ENCODE measurements at regions not wholly inside any gene's neighbourhood (a gene's known extent, or its start where the extent isn't known, plus 50 kb on each side); places are given as distances from the start of the nearest gene placed in this dataset.

DNA sequence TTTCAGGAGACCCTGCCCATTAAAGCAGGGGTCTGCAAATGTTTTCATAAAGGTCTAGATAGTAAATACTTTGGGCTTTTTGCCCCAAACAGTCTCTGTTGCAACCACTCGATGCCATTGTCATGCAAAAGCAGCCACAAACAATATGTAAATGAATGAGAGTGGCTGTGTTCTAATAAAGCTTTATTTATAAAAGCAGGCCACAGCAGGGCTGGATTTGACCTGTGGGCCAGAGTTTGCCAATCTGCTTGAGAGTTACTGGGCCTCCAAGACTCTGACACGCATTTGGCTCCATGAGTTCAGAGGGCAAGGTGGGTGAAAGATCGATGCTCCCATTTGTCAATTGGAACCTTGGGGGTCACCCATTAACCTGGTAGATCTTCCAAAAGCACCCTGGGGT is 217.3 kb upstream of the SDK2 start:
- WGBS (ENCODE audit: insufficient coverage, insufficient read length) = no CpG with 5 or more reads among the region's 3 CpGs
- H3K27me3 ChIP-seq (ENCODE audit: control insufficient read depth, insufficient read depth, low read length) = no peaks in the 10 kb centered on the region
- no peak overlapping the region for H3K27ac ChIP-seq (ENCODE audit: low read length)
- no peaks in the 10 kb centered on the region for H3K36me3 ChIP-seq (ENCODE audit: control insufficient read depth, insufficient read depth, low read length)
- H3K4me1 ChIP-seq (ENCODE audit: control insufficient read depth, insufficient read depth, low read length) = no peaks in the 10 kb centered on the region
- no peaks in the 10 kb centered on the region for H3K9me3 ChIP-seq (ENCODE audit: control insufficient read depth, insufficient read depth, low read length)
- H3K4me3 ChIP-seq (ENCODE audit: low read length) = no peak overlapping the region
- DNase-seq (ENCODE audit: low read depth, low spot score) = no peak

DNA sequence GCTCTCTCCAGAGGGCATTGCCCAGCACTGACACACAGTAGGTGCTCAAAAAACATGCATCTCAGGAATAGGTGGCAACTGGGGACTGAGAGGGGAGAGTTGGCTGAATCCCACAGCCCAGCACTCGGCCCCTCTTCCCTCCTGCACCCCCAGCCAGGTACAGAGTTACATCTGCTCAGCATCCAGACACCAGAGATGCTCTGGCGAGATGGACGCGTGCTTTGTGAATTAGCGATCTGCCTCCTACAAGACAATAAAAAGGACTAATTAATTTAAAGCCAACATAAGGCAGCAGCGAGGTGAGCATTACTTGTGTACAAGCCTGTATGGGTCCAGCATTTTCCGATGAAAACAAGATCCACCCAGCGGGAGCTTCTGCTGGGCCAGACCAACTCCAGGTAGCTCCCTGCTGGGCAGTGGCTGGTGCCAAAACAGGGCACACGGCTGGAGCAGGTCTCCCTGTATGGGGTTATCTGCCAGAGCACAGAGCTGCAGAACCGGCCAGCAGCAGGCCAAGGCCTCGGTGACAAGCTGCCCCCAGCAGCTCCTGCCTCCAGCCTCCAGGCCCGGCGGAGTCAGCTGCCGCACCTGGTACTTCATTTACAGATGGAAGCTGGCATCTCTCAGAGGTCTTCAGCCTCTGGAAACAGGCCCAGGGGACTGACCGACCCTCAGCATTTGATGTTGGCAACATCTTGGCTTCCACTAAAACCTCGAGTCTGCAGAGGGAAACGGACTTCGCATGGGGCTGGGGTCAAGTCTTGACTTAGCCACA is 219.7 kb upstream of the SDK2 start:
- Histone ChIP-seq H3K4me3 (ENCODE audit: low read length) (no peak overlapping the region), H3K36me3 (ENCODE audit: control insufficient read depth, insufficient read depth, low read length) (no peaks in the 10 kb centered on the region), H3K27ac (ENCODE audit: low read length) (no peak overlapping the region), H3K27me3 (ENCODE audit: control insufficient read depth, insufficient read depth, low read length) (no peaks in the 10 kb centered on the region), H3K9me3 (ENCODE audit: control insufficient read depth, insufficient read depth, low read length) (no peaks in the 10 kb centered on the region), H3K4me1 (ENCODE audit: control insufficient read depth, insufficient read depth, low read length) (no peaks in the 10 kb centered on the region)
- no CpG with 5 or more reads among the region's 18 CpGs for WGBS (ENCODE audit: insufficient coverage, insufficient read length)
- no peak for DNase-seq (ENCODE audit: low read depth, low spot score)

DNA sequence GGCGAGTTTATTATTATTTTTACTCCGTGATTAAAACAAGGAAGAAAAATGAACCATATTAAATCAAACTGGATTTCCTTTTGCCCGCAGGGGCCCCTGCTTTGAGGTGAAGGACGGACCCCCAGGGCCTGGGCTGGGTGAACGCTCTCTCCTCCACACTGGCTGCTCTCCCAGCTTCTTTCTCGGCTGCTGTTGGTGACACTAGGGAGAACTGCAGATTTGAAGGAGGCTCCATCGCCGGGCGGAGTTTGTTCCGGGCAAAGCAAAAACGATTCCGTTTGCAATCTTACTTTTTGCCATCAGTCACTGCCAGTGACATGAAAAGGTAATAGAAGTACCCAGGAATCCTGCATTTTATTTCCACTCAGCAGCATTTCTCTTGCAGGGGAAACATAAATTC is 221.6 kb upstream of the SDK2 start:
- Histone ChIP-seq H3K27me3 (ENCODE audit: control insufficient read depth, insufficient read depth, low read length) (no peaks in the 10 kb centered on the region), H3K27ac (ENCODE audit: low read length) (no peak overlapping the region), H3K4me1 (ENCODE audit: control insufficient read depth, insufficient read depth, low read length) (no peaks in the 10 kb centered on the region), H3K4me3 (ENCODE audit: low read length) (no peak overlapping the region), H3K36me3 (ENCODE audit: control insufficient read depth, insufficient read depth, low read length) (no peaks in the 10 kb centered on the region), H3K9me3 (ENCODE audit: control insufficient read depth, insufficient read depth, low read length) (no peaks in the 10 kb centered on the region)
- no CpG with 5 or more reads among the region's 12 CpGs for WGBS (ENCODE audit: insufficient coverage, insufficient read length)
- no peak for DNase-seq (ENCODE audit: low read depth, low spot score)

DNA sequence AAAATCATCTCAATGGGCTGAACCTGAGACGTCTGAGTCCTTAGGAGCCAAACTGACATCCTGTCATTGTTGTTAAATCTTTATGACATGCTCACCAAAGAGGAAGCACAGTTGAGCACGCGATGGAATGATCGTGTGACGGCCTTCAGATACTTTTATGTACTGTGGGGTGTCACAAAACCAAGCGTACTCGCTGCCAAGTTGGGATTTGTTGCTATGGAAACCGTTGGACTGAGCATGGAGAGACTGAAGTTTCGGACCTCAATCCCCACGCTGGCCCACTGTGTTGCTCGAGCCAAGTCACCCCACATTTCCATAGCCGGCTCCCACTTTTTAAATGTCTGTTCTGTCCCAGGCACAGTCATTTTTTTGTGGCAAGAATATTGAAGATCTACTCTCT is 222.8 kb upstream of the SDK2 start:
- Histone ChIP-seq H3K4me3 (ENCODE audit: low read length) (no peak overlapping the region), H3K4me1 (ENCODE audit: control insufficient read depth, insufficient read depth, low read length) (no peaks in the 10 kb centered on the region), H3K36me3 (ENCODE audit: control insufficient read depth, insufficient read depth, low read length) (no peaks in the 10 kb centered on the region), H3K27me3 (ENCODE audit: control insufficient read depth, insufficient read depth, low read length) (no peaks in the 10 kb centered on the region), H3K9me3 (ENCODE audit: control insufficient read depth, insufficient read depth, low read length) (no peaks in the 10 kb centered on the region), H3K27ac (ENCODE audit: low read length) (no peak overlapping the region)
- no CpG with 5 or more reads among the region's 12 CpGs for WGBS (ENCODE audit: insufficient coverage, insufficient read length)
- DNase-seq (ENCODE audit: low read depth, low spot score) = no peak

DNA sequence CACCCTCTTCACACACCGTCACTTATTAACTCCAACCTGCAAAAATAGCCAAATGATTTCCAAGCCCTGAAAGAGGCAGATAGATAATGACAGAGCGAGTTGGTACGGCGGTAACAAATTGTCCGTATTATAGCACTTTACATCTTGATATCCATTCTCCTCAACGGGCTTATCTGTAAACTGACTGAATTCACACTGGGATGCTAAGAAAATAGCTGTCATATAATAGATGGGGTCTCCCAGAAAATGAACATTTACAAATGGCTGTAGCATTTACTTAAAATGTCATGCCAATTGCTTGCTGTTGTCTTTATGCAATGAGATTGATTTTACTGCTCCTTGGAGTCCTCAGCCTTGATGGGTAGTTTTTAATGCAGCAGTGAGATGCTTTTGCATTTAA is 225.8 kb upstream of the SDK2 start:
- H3K9me3 ChIP-seq (ENCODE audit: control insufficient read depth, insufficient read depth, low read length) = no peaks in the 10 kb centered on the region
- no peak overlapping the region for H3K27ac ChIP-seq (ENCODE audit: low read length)
- H3K4me3 ChIP-seq (ENCODE audit: low read length) = no peak overlapping the region
- WGBS (ENCODE audit: insufficient coverage, insufficient read length) = 100% methylated on average over 1 of the region's 6 CpGs
- H3K27me3 ChIP-seq (ENCODE audit: control insufficient read depth, insufficient read depth, low read length) = no peaks in the 10 kb centered on the region
- H3K4me1 ChIP-seq (ENCODE audit: control insufficient read depth, insufficient read depth, low read length) = no peaks in the 10 kb centered on the region
- no peaks in the 10 kb centered on the region for H3K36me3 ChIP-seq (ENCODE audit: control insufficient read depth, insufficient read depth, low read length)
- DNase-seq (ENCODE audit: low read depth, low spot score) = no peak

DNA sequence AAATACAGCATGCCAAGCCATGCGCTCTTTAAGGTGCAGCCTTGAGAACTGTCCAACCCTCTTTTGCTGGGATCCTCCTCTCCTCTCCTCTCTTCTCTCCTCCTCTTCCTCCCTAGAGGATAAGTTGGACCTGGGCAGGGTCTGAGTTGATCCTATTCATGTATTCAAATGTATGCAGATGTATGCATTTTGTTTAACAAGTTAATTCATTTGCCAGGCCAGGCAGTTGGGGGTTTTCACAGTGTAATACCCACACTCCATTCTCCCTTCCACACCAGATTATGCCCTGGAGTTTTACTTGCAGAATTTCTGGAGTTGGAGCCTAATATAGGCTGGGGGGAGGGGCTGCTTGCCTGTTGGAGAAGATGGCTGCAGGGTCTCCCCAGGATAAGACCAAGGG is 226.2 kb upstream of the SDK2 start:
- no peaks in the 10 kb centered on the region for H3K36me3 ChIP-seq (ENCODE audit: control insufficient read depth, insufficient read depth, low read length)
- no peak overlapping the region for H3K4me3 ChIP-seq (ENCODE audit: low read length)
- DNase-seq (ENCODE audit: low read depth, low spot score) = no peak
- WGBS (ENCODE audit: insufficient coverage, insufficient read length) = no CpG with 5 or more reads among the region's 1 CpG
- H3K9me3 ChIP-seq (ENCODE audit: control insufficient read depth, insufficient read depth, low read length) = no peaks in the 10 kb centered on the region
- no peaks in the 10 kb centered on the region for H3K4me1 ChIP-seq (ENCODE audit: control insufficient read depth, insufficient read depth, low read length)
- no peaks in the 10 kb centered on the region for H3K27me3 ChIP-seq (ENCODE audit: control insufficient read depth, insufficient read depth, low read length)
- no peak overlapping the region for H3K27ac ChIP-seq (ENCODE audit: low read length)

DNA sequence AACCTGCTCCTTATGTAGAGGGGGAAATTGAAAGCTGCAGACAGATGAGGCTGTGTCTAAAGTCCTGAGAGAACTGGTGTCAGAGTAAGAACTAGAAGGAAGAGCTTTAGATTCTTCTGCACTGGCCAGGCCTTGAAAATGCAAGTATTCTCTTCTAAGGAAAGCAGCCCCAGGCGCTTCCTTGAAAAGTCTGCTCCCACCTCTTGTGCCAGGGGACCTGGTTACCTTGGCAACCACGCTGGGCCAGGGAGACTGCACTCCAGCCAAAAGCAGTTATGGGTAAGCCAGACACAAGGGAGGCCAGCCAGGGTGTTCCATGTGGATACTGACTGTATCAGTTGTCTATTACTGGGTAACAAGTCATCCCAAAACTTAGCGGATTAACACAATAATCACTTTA is 228.6 kb upstream of the SDK2 start:
- Histone ChIP-seq H3K9me3 (ENCODE audit: control insufficient read depth, insufficient read depth, low read length) (no peaks in the 10 kb centered on the region), H3K27ac (ENCODE audit: low read length) (no peak overlapping the region), H3K36me3 (ENCODE audit: control insufficient read depth, insufficient read depth, low read length) (no peaks in the 10 kb centered on the region), H3K4me3 (ENCODE audit: low read length) (no peak overlapping the region), H3K4me1 (ENCODE audit: control insufficient read depth, insufficient read depth, low read length) (no peaks in the 10 kb centered on the region), H3K27me3 (ENCODE audit: control insufficient read depth, insufficient read depth, low read length) (no peaks in the 10 kb centered on the region)
- no CpG with 5 or more reads among the region's 3 CpGs for WGBS (ENCODE audit: insufficient coverage, insufficient read length)
- DNase-seq (ENCODE audit: low read depth, low spot score) = no peak

DNA sequence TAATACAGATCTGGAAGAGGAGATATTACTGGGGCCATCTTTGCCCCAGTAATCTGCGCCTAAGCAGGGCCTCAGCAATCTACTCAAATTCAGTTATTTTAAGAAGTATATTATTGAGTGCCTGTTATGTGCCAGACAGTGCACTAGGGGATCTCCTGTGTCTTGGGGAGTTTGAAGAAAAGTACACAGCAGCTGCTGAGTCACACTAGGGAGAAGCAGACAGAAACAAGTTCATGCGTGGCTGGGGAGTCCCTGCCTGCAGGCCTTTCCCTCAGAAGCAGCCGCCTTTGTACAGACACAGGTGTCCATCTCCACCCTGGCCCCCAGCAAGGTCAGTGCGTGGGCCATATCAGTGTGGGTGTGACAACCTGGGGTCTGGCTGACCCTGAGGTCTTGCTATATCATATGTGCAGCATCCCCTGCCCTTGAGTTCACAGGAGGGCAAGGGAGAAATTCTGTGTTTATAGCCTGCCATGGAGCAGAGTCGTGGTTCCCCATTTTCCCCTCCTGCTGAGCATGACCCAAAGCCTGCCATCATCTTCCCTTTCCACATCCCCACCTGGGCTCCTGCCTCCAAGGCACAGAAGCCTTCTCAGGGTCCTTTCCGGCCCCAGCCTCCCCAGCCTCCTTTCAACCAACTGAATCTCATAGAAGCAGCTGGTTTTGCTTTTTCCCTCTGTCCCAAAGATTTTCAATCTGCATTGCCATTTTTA is 229.9 kb upstream of the SDK2 start:
- Histone ChIP-seq H3K4me1 (ENCODE audit: control insufficient read depth, insufficient read depth, low read length) (no peaks in the 10 kb centered on the region), H3K9me3 (ENCODE audit: control insufficient read depth, insufficient read depth, low read length) (no peaks in the 10 kb centered on the region), H3K36me3 (ENCODE audit: control insufficient read depth, insufficient read depth, low read length) (no peaks in the 10 kb centered on the region), H3K4me3 (ENCODE audit: low read length) (no peak overlapping the region), H3K27ac (ENCODE audit: low read length) (no peak overlapping the region), H3K27me3 (ENCODE audit: control insufficient read depth, insufficient read depth, low read length) (no peaks in the 10 kb centered on the region)
- no peak for DNase-seq (ENCODE audit: low read depth, low spot score)
- no CpG with 5 or more reads among the region's 6 CpGs for WGBS (ENCODE audit: insufficient coverage, insufficient read length)

DNA sequence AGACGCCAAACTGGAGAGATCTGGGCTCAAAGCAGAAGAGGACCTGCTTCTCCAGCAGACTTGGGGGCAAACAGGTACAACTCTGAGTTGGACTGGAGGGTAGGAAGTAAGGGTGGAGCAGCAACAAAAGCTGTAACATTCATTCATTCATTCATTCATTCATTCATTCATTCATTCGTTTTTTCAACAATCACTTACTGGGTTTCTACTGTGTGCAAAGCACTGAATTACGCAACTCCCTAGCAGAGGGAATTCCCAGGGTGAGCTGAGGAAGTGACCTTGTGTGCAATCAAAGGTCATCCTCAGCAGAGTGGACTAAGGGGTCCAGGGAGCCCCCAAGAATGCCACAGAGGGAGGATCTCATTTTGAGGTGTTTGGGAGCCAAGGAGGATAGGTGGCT is 231.1 kb upstream of the SDK2 start:
- Histone ChIP-seq H3K27me3 (ENCODE audit: control insufficient read depth, insufficient read depth, low read length) (no peaks in the 10 kb centered on the region), H3K4me1 (ENCODE audit: control insufficient read depth, insufficient read depth, low read length) (no peaks in the 10 kb centered on the region), H3K4me3 (ENCODE audit: low read length) (no peak overlapping the region), H3K27ac (ENCODE audit: low read length) (no peak overlapping the region), H3K9me3 (ENCODE audit: control insufficient read depth, insufficient read depth, low read length) (no peaks in the 10 kb centered on the region), H3K36me3 (ENCODE audit: control insufficient read depth, insufficient read depth, low read length) (no peaks in the 10 kb centered on the region)
- DNase-seq (ENCODE audit: low read depth, low spot score) = no peak
- WGBS (ENCODE audit: insufficient coverage, insufficient read length) = no CpG with 5 or more reads among the region's 3 CpGs

DNA sequence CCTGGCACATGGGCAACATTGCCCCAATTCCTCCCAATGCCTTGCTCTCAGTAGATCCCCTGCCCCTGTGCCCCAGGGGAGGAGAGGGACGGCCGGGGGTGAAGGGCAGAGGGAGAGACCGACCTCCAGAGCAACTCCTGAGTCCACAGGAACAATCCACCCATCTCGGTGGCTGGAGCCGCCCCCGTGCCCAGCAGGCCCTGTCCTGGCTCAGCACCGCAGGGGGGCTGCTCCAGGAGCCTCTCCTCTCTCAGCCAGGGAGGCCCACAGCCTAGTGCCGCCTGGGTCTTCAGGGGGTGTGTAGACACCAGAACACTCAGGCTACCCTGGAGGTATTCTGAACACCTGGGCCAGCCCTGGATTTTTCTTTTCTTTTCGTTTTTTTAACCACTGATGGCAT is 233.7 kb upstream of the SDK2 start:
- WGBS (ENCODE audit: insufficient coverage, insufficient read length) = no CpG with 5 or more reads among the region's 9 CpGs
- no peaks in the 10 kb centered on the region for H3K4me1 ChIP-seq (ENCODE audit: control insufficient read depth, insufficient read depth, low read length)
- no peak overlapping the region for H3K4me3 ChIP-seq (ENCODE audit: low read length)
- H3K36me3 ChIP-seq (ENCODE audit: control insufficient read depth, insufficient read depth, low read length) = no peaks in the 10 kb centered on the region
- no peak overlapping the region for H3K27ac ChIP-seq (ENCODE audit: low read length)
- no peaks in the 10 kb centered on the region for H3K9me3 ChIP-seq (ENCODE audit: control insufficient read depth, insufficient read depth, low read length)
- no peaks in the 10 kb centered on the region for H3K27me3 ChIP-seq (ENCODE audit: control insufficient read depth, insufficient read depth, low read length)
- no peak for DNase-seq (ENCODE audit: low read depth, low spot score)

DNA sequence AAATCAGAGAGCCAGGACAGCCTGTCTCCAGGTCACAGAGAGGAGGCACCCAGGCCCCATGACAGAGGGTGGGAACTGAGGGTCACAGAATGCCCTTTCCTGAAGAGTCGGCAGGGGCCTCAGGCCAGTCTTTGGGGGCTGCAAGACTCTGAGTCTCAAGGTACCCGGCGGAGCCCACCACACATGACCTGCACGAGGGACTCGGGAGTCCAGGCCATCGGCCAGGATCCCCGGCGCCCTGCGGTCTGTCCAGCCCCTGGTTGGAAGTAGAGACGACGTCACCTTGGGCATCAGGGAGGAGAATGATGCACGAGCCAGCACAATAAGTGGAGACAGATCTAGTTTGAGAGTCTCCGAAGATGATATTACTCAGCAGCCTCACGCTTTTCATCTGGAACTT is 234.7 kb upstream of the SDK2 start:
- H3K36me3 ChIP-seq (ENCODE audit: control insufficient read depth, insufficient read depth, low read length) = no peaks in the 10 kb centered on the region
- H3K4me3 ChIP-seq (ENCODE audit: low read length) = no peak overlapping the region
- DNase-seq (ENCODE audit: low read depth, low spot score) = no peak
- H3K9me3 ChIP-seq (ENCODE audit: control insufficient read depth, insufficient read depth, low read length) = no peaks in the 10 kb centered on the region
- WGBS (ENCODE audit: insufficient coverage, insufficient read length) = no CpG with 5 or more reads among the region's 14 CpGs
- no peak overlapping the region for H3K27ac ChIP-seq (ENCODE audit: low read length)
- no peaks in the 10 kb centered on the region for H3K27me3 ChIP-seq (ENCODE audit: control insufficient read depth, insufficient read depth, low read length)
- no peaks in the 10 kb centered on the region for H3K4me1 ChIP-seq (ENCODE audit: control insufficient read depth, insufficient read depth, low read length)

Data from iPS DF 6.9 (cell line).